ENCODE measurements at regions not wholly inside any gene's neighbourhood (a gene's known extent, or its start where the extent isn't known, plus 50 kb on each side); places are given as distances from the start of the nearest gene placed in this dataset.

DNA sequence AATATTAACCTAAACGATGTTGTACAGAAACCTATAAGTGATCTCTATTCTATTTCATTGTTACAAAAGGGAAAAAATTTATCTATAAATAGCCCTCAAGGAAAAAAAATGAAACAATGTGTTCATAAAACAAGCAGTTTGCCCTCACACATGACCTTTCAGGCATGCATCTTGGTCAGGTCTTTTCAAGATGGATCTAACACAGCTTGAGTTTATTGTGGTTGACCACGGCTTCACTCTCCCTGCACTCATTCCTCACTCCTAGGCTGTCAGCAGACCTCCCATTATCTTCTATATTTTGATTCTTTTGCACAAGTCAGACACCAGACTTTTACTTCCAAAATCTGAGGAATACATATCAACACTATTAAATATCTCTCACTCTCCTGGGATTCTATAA, 544.3 kb downstream of the KCNT2 start:
- DNase-seq (ENCODE audit: low read depth) (no peak), FAIRE-seq (no peak)
- Histone ChIP-seq H3K4me3 (ENCODE audit: low read depth, low read length) (no peak overlapping the region), H3K27me3 (ENCODE audit: control insufficient read depth, insufficient read depth, low read length) (no peaks in the 10 kb centered on the region), H3K36me3 (ENCODE audit: control insufficient read depth, insufficient read depth, low read length) (no peaks in the 10 kb centered on the region)
- TF ChIP-seq, protein P1, sequence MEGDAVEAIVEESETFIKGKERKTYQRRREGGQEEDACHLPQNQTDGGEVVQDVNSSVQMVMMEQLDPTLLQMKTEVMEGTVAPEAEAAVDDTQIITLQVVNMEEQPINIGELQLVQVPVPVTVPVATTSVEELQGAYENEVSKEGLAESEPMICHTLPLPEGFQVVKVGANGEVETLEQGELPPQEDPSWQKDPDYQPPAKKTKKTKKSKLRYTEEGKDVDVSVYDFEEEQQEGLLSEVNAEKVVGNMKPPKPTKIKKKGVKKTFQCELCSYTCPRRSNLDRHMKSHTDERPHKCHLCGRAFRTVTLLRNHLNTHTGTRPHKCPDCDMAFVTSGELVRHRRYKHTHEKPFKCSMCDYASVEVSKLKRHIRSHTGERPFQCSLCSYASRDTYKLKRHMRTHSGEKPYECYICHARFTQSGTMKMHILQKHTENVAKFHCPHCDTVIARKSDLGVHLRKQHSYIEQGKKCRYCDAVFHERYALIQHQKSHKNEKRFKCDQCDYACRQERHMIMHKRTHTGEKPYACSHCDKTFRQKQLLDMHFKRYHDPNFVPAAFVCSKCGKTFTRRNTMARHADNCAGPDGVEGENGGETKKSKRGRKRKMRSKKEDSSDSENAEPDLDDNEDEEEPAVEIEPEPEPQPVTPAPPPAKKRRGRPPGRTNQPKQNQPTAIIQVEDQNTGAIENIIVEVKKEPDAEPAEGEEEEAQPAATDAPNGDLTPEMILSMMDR (IDR thresholded peaks at IDR 0.05; ENCODE audit: insufficient read depth, low read length, severe bottlenecking): no peak

DNA sequence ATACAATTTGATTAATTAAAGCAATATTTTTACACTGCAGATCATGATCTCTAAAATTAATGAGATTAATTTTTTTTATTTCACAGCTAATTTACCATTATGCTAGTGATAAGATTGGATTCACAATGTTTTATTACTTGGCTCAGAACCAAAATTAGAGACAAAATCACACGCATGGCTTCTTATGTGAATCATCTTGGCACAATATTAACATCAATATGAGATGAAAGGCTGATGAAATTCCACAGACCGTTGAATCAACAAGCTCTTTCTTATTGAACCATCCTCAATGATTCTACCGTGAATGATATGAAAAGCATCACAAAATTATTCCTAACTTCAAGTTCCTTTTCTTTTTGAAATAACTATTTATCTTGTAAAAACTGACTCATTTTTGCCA, 544.9 kb downstream of the KCNT2 start:
- FAIRE-seq (no peak), DNase-seq (ENCODE audit: low read depth) (peak; percentile 41)
- Histone ChIP-seq H3K27me3 (ENCODE audit: control insufficient read depth, insufficient read depth, low read length) (no peaks in the 10 kb centered on the region), H3K36me3 (ENCODE audit: control insufficient read depth, insufficient read depth, low read length) (no peaks in the 10 kb centered on the region), H3K4me3 (ENCODE audit: low read depth, low read length) (no peak overlapping the region)
- TF ChIP-seq, protein P1 (IDR thresholded peaks at IDR 0.05; ENCODE audit: insufficient read depth, low read length, severe bottlenecking): no peak

DNA sequence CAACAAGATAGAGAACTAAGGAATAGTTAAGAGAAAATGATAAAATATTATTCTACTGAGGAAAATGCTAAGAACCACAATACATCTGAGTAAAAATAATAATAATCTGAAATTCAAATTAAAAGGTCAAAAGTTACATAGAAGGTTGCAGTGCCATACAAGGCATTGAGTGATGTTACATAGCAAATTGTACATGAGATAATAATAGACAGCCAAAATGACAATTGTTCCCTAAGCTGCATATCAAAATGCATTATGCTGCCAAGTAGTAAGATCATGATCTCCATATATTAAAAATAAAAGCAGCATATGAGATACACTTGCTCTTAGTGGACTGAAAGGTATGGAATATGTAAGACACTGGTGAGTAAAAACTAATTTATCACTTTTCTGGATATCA, 547.7 kb downstream of the KCNT2 start:
- Histone ChIP-seq H3K4me3 (ENCODE audit: low read depth, low read length) (no peak overlapping the region), H3K36me3 (ENCODE audit: control insufficient read depth, insufficient read depth, low read length) (no peaks in the 10 kb centered on the region), H3K27me3 (ENCODE audit: control insufficient read depth, insufficient read depth, low read length) (no peaks in the 10 kb centered on the region)
- DNase-seq (ENCODE audit: low read depth) (no peak), FAIRE-seq (no peak)
- TF ChIP-seq, protein P1 (IDR thresholded peaks at IDR 0.05; ENCODE audit: insufficient read depth, low read length, severe bottlenecking): no peak

DNA sequence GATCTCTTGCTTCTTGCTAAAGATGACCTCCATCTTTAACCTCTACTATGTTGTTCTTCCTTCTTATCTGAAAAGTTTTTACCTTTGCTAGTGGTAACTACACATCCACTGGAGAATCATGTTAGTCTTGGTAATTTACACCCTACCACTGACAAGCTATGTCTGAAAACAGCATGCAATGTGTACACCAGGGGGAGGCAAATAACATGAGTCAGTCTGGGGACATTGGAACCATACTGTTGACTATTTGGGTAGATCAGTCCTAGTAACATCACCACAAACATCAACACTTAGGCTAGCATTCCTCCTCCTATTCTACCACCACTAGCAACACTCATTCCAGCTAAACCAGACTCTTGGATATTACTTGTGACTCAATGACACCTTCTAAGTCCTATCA, 549.0 kb downstream of the KCNT2 start:
- H3K4me3 ChIP-seq (ENCODE audit: low read depth, low read length): no peak overlapping the region
- H3K27me3 ChIP-seq (ENCODE audit: control insufficient read depth, insufficient read depth, low read length): no peaks in the 10 kb centered on the region
- no peak for FAIRE-seq
- H3K36me3 ChIP-seq (ENCODE audit: control insufficient read depth, insufficient read depth, low read length): no peaks in the 10 kb centered on the region
- DNase-seq (ENCODE audit: low read depth): no peak
- TF ChIP-seq, protein P1 (IDR thresholded peaks at IDR 0.05; ENCODE audit: insufficient read depth, low read length, severe bottlenecking): no peak

DNA sequence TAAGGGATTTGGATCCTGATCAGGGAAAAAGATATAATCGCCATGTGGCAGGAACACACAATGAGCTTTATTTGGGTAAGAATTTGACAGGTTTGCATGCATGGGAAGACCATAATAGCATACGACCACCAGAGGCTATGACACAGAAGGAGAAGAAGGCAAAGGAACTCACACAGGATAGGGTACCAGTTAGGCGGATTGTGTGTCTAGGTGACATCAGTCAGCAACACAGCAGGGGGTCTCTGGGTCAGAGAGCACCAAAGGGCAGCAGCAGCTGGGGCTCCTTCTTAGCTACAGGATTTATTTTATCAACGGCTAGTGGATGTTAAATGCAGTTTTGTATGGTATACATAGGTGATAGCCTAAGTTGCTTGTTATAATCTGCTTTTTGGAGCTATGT, 551.3 kb downstream of the KCNT2 start:
- Histone ChIP-seq H3K27me3 (ENCODE audit: control insufficient read depth, insufficient read depth, low read length) (no peaks in the 10 kb centered on the region), H3K36me3 (ENCODE audit: control insufficient read depth, insufficient read depth, low read length) (no peaks in the 10 kb centered on the region), H3K4me3 (ENCODE audit: low read depth, low read length) (no peak overlapping the region)
- FAIRE-seq: no peak
- no peak for DNase-seq (ENCODE audit: low read depth)
- TF ChIP-seq, protein P1 (IDR thresholded peaks at IDR 0.05; ENCODE audit: insufficient read depth, low read length, severe bottlenecking): no peak

DNA sequence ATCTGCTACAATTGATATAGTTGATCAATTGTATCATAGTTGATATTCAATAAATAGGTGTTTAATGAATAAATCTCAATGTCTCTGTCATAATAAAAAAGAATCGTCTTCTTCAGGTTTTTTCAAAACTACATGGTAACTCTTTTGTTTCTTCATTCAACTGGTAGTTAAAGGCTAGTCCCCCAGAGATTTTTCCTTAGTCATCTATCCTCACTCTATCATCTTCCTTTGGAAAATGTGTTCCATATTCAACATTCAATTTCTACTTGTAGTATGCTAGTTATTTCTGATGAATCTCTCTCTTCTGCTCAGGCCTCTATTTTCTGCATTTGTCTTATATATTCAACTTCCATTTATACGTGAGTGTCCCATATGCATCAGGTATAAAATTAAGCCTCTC, 558.8 kb downstream of the KCNT2 start:
- Histone ChIP-seq H3K36me3 (ENCODE audit: control insufficient read depth, insufficient read depth, low read length) (no peaks in the 10 kb centered on the region), H3K27me3 (ENCODE audit: control insufficient read depth, insufficient read depth, low read length) (no peaks in the 10 kb centered on the region), H3K4me3 (ENCODE audit: low read depth, low read length) (no peak overlapping the region)
- FAIRE-seq (no peak), DNase-seq (ENCODE audit: low read depth) (no peak)
- TF ChIP-seq, protein P1 (IDR thresholded peaks at IDR 0.05; ENCODE audit: insufficient read depth, low read length, severe bottlenecking): no peak

Measured in bronchial epithelial cell (primary cell).